Naive thymus-derived CD8-positive, alpha-beta T cell (primary cell): ENCODE measurements at regions not wholly inside any gene's neighbourhood (a gene's known extent, or its start where the extent isn't known, plus 50 kb on each side); places are given as distances from the start of the nearest gene placed in this dataset.

Source experiments
- ATAC-seq, 2 donors: fragments of 150-1000 bp; cut with Tn5 transposase in 1 of 2; sonication (Bioruptor Pico), chemical (Tn5 transposase) in 1 of 2; 1 replicate in 1 of 2; 2 replicates in 1 of 2; pipeline ENCODE4 v1.10.0; 2021; ENCODE audit warnings: mild to moderate bottlenecking in 2 of 2, moderate library complexity in 2 of 2
- POLR2A ChIA-PET: fragments of 350-600 bp; sonication (Branson Sonifier 250); formaldehyde crosslinking; loops from one replicate; lab custom pipeline; 2021; ENCODE audit warnings: antibody characterized with exemption; lab: Charles Lee
- DNase-seq, 10 donors: peaks; one replicate each; pipeline versions ENCODE4 v3.0.0 to v3.0.0-alpha.2; 2020 to 2022
- H3K27ac Mint-ChIP-seq, 10 donors: one replicate each; pipeline ENCODE4 v1.8.0; 2020 to 2022; ENCODE audit warnings: mild to moderate bottlenecking in 10 of 10, mixed read lengths in 10 of 10, moderate library complexity in 4 of 10, inconsistent platforms in 1 of 10
- H3K27me3 Mint-ChIP-seq, 5 donors: one replicate each; pipeline ENCODE4 v1.8.0; 2021 to 2022; ENCODE audit warnings: mixed read lengths in 5 of 5
- H3K36me3 Mint-ChIP-seq, 3 donors: one replicate each; pipeline ENCODE4 v1.8.0; 2020 to 2022; ENCODE audit warnings: mixed read lengths in 3 of 3, mild to moderate bottlenecking in 2 of 3, inconsistent platforms in 1 of 3
- H3K4me1 Mint-ChIP-seq, 4 donors: one replicate each; pipeline ENCODE4 v1.8.0; 2021 to 2022; ENCODE audit warnings: mixed read lengths in 4 of 4
- H3K4me3 Mint-ChIP-seq, 10 donors: one replicate each; pipeline ENCODE4 v1.8.0; 2020 to 2022; ENCODE audit warnings: mild to moderate bottlenecking in 10 of 10, mixed read lengths in 10 of 10, moderate library complexity in 6 of 10, inconsistent platforms in 1 of 10
- H3K9me3 Mint-ChIP-seq, 9 donors: one replicate each; pipeline ENCODE4 v1.8.0; 2020 to 2022; ENCODE audit warnings: mixed read lengths in 9 of 9, mild to moderate bottlenecking in 3 of 9, inconsistent platforms in 1 of 9, moderate library complexity in 1 of 9

DNA sequence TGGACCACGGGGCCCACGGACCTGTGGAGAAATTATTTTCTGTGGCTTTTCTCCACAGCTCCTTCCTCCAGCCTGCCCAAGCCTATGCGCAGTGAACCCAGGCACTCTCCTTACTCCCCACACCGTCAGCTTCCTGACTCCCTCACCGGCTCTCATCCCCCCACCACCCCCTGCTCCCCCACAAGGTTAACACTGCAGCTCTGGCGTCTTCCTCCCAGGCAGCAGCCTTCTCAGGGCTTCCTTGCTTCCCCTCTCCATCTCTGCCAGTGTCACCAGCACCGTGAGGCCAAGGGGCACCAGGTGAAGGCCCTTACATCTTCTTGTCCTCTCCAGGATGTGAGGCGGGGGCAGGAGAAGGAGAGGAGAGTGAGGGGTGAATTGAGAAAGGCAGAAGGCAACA, 168.3 kb upstream of the TLE3 start:
- ATAC-seq (peak in 1 of 2 donors; percentile 33), DNase-seq (peak in 1 of 10 donors; percentile 45)
- peak overlapping the region in 3 of 10 donors; percentile 12 to 81 (median 73) for H3K27ac Mint-ChIP-seq

DNA sequence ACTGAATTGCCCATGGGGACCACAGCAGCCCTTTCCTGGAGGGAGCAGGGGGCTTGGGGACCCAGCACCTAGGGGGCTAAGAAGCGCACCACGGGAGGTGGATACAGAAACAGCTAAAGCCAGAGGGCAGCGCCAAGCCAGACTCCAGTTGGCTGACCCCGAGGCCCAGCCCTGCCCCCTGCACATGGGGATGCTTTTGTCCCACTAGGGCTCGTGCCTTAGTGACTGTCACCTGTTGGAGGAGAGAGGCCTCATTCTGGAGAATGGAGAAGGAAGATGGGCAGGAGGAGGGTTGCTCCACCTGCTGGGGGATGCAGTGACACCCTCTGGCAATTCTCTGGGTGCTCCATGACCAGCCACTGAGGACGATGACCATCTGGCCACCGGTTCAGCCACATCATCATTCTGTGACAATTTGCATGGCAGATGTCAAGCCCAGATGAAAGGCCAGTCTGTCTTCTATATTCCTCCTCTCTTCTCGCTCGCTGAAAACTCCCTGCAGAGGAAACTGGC, 167.8 kb upstream of the TLE3 start:
- Mint-ChIP-seq H3K4me1 (peaks cover 40 to 91% (median 58%) of the 10 kb centered on the region in 4 donors), H3K27ac (peak overlapping the region in 2 of 10 donors; percentile 73 to 81), H3K27me3 (peaks cover 0 to 9% (median 3%) of the 10 kb centered on the region in 5 donors), H3K36me3 (no peaks in the 10 kb centered on the region), H3K9me3 (no peaks in the 10 kb centered on the region), H3K4me3 (peak overlapping the region in 3 of 10 donors; percentile 4 to 45 (median 18))
- ATAC-seq = no peak
- DNase-seq = no peak
- POLR2A ChIA-PET = no interaction called here

More for the DNA sequence above, 168.3 kb upstream of the TLE3 start:
- Mint-ChIP-seq H3K27me3 (peaks cover 0 to 9% (median 3%) of the 10 kb centered on the region in 5 donors), H3K4me3 (peak overlapping the region in 5 of 10 donors; percentile 45 to 70 (median 55)), H3K9me3 (no peaks in the 10 kb centered on the region), H3K36me3 (no peaks in the 10 kb centered on the region), H3K4me1 (peaks cover 38 to 92% (median 56%) of the 10 kb centered on the region in 4 donors)
- POLR2A ChIA-PET = no interaction called here

- no peak for ATAC-seq
- Mint-ChIP-seq H3K9me3 (no peaks in the 10 kb centered on the region), H3K4me3 (peak overlapping the region in 1 of 10 donors; percentile 19), H3K36me3 (no peaks in the 10 kb centered on the region), H3K4me1 (peaks cover 43 to 91% (median 58%) of the 10 kb centered on the region in 4 donors), H3K27me3 (peaks cover 0 to 9% (median 3%) of the 10 kb centered on the region in 5 donors), H3K27ac (no peak overlapping the region)
- POLR2A ChIA-PET = no interaction called here
- DNase-seq = peak in 1 of 10 donors; percentile 62
These were observed 167.2 kb upstream of the TLE3 start for GRCh38 chr15:70264738-70265465.

- ATAC-seq (no peak), DNase-seq (peak in 1 of 10 donors; percentile 38)
- Mint-ChIP-seq H3K4me3 (peak overlapping the region in 1 of 10 donors; percentile 42), H3K27ac (peak overlapping the region in 1 of 10 donors; percentile 41), H3K9me3 (no peaks in the 10 kb centered on the region), H3K27me3 (peaks cover 0 to 9% (median 0%) of the 10 kb centered on the region in 5 donors), H3K36me3 (no peaks in the 10 kb centered on the region), H3K4me1 (peaks cover 45 to 92% (median 62%) of the 10 kb centered on the region in 4 donors)
- POLR2A ChIA-PET = interaction anchor here (0.7 kb wide), 1 partner anchor 722 kb away, joined by 5 read pairs; no protein-coding TSS in a partner anchor
These were observed 166.4 kb upstream of the TLE3 start for GRCh38 chr15:70264014-70264582.

DNA sequence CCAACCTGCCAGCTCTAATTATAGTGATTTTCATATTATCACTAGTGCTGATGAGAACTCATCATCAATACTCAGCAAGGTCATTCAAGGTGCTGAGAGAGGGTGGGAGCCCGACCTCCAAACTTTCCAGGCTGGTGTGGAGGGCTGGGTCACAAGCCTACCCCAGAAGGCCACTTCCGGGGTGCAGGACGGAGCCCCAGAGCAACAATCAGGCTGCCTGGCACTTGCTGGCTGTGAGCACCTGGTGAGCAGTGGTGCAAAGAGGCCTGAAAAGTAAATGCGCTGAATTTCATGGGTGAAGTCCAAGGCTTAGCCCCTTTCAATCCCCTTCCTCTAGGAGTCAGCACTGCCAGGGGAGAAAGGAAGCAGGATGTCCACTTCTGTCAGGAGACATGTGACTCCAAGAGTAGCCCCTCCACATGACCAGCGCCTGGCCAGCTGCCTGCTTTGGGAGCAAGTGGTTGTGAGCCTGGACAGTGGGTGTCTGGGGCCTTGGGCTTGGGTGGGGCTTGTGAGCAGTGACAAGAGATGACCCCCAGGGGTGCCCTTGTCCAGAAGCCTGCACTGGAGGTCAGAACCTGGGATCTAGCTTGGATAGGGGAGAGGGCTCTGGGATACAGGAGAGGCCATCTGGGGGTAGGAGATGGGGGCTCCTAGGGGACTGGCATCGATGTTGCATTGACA, 165.0 kb upstream of the TLE3 start:
- H3K27ac Mint-ChIP-seq = peak overlapping the region in 1 of 10 donors; percentile 75
- POLR2A ChIA-PET = interaction anchor here (1.4 kb wide), 1 partner anchor 10 kb away, joined by 5 read pairs; no protein-coding TSS in a partner anchor
- H3K4me3 Mint-ChIP-seq = no peak overlapping the region
- H3K27me3 Mint-ChIP-seq = peaks cover 0 to 9% (median 0%) of the 10 kb centered on the region in 5 donors
- DNase-seq (no peak), ATAC-seq (no peak)
- peaks cover 57 to 93% (median 73%) of the 10 kb centered on the region in 4 donors for H3K4me1 Mint-ChIP-seq
- no peaks in the 10 kb centered on the region for H3K9me3 Mint-ChIP-seq
- no peaks in the 10 kb centered on the region for H3K36me3 Mint-ChIP-seq

- no peak for ATAC-seq
- H3K4me3 Mint-ChIP-seq = no peak overlapping the region
- no peaks in the 10 kb centered on the region for H3K9me3 Mint-ChIP-seq
- DNase-seq = no peak
- H3K36me3 Mint-ChIP-seq = no peaks in the 10 kb centered on the region
- H3K27ac Mint-ChIP-seq = peak overlapping the region in 4 of 10 donors; percentile 26 to 75 (median 37)
- POLR2A ChIA-PET = interaction anchor here (1.4 kb wide), 1 partner anchor 10 kb away, joined by 5 read pairs; no protein-coding TSS in a partner anchor
- H3K4me1 Mint-ChIP-seq = peaks cover 59 to 93% (median 73%) of the 10 kb centered on the region in 4 donors
- peaks cover 0 to 8% (median 0%) of the 10 kb centered on the region in 5 donors for H3K27me3 Mint-ChIP-seq
These were observed 164.5 kb upstream of the TLE3 start for GRCh38 chr15:70262171-70262570.

GRCh38 chr15:70261083-70261482, 163.4 kb upstream of the TLE3 start:
- H3K4me3 Mint-ChIP-seq = no peak overlapping the region
- H3K27me3 Mint-ChIP-seq = no peaks in the 10 kb centered on the region
- POLR2A ChIA-PET = no interaction called here
- peak overlapping the region in 4 of 10 donors; percentile 33 to 55 (median 38) for H3K27ac Mint-ChIP-seq
- H3K36me3 Mint-ChIP-seq = no peaks in the 10 kb centered on the region
- DNase-seq (no peak), ATAC-seq (no peak)
- no peaks in the 10 kb centered on the region for H3K9me3 Mint-ChIP-seq
- H3K4me1 Mint-ChIP-seq = peaks cover 56 to 89% (median 72%) of the 10 kb centered on the region in 4 donors

GRCh38 chr15:70260580-70260979, 162.9 kb upstream of the TLE3 start:
- peak overlapping the region in 7 of 10 donors; percentile 34 to 94 (median 74) for H3K27ac Mint-ChIP-seq
- H3K9me3 Mint-ChIP-seq = no peaks in the 10 kb centered on the region
- POLR2A ChIA-PET = interaction anchor here (0.9 to 3.6 kb wide), 2 partner anchors 11 to 162 kb away, joined by 3 to 24 read pairs; partner anchors contain the start of gene TLE3
- H3K4me1 Mint-ChIP-seq = peaks cover 58 to 89% (median 71%) of the 10 kb centered on the region in 4 donors
- ATAC-seq (no peak), DNase-seq (no peak)
- H3K36me3 Mint-ChIP-seq = no peaks in the 10 kb centered on the region
- H3K4me3 Mint-ChIP-seq = peak overlapping the region in 2 of 10 donors; percentile 64 to 77
- H3K27me3 Mint-ChIP-seq = no peaks in the 10 kb centered on the region

DNA sequence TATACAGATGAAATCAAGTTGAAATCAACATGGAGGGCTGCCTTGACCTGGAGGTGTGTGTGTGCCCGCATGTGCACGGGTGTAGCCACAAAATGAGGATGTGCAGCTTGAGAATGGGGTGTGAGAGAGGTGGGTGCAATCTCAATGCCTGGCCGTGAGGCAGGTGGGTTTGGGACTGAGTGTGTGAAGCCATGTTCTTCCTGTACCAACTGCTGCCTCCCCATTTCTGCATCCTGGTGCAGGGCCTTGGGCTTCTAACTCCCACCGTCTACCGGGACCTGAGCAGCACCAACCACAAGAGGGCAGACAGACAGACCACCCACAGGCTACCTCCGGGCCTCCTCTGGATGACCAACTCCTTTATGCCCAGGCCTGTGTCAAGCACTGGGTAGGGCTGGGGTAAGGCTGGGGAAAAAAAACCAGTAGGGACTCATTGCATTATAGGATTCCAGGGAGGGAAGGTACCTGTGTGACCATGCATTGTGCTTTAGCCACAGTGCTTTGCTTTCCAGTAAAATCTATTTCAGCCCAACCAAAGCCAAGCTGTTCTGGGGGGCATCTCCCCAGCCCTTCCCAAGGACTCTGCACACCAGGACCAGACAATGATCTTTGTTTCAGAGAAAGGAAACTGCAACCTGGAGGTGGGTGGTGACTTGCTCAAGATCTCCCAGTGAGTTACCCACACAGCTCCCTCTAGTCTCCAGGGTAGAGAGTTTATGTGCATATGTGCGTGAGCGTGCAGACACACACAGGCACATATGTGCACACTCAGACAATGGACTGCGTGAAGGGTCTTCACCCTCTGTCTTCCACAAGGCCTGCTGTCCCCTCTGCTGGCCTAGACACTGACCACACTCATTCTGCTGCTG, 162.2 kb upstream of the TLE3 start:
- ATAC-seq = no peak
- Mint-ChIP-seq H3K4me3 (peak overlapping the region; percentile 64 to 90 (median 76)), H3K36me3 (no peaks in the 10 kb centered on the region), H3K27ac (peak overlapping the region; percentile 34 to 95 (median 91)), H3K9me3 (no peaks in the 10 kb centered on the region), H3K27me3 (no peaks in the 10 kb centered on the region), H3K4me1 (peaks cover 55 to 84% (median 71%) of the 10 kb centered on the region in 4 donors)
- POLR2A ChIA-PET = interaction anchor here (0.9 to 3.6 kb wide), 5 partner anchors 11 to 792 kb away, joined by 3 to 24 read pairs (median 3); partner anchors contain the start of gene TLE3
- peak in 1 of 10 donors; percentile 15 for DNase-seq

- Mint-ChIP-seq H3K4me1 (peaks cover 55 to 78% (median 70%) of the 10 kb centered on the region in 4 donors), H3K36me3 (no peaks in the 10 kb centered on the region), H3K4me3 (peak overlapping the region; percentile 67 to 90 (median 78)), H3K27ac (peak overlapping the region; percentile 78 to 95 (median 92)), H3K9me3 (no peaks in the 10 kb centered on the region), H3K27me3 (no peaks in the 10 kb centered on the region)
- peak; percentile 72 to 75 for ATAC-seq
- DNase-seq = peak in 9 of 10 donors; percentile 39 to 82 (median 59)
- POLR2A ChIA-PET = interaction anchor here (0.8 to 3.6 kb wide), 7 partner anchors 9 to 791 kb away, joined by 3 to 24 read pairs (median 3); partner anchors contain the start of gene TLE3
These were observed 161.3 kb upstream of the TLE3 start for GRCh38 chr15:70259028-70259424.

DNA sequence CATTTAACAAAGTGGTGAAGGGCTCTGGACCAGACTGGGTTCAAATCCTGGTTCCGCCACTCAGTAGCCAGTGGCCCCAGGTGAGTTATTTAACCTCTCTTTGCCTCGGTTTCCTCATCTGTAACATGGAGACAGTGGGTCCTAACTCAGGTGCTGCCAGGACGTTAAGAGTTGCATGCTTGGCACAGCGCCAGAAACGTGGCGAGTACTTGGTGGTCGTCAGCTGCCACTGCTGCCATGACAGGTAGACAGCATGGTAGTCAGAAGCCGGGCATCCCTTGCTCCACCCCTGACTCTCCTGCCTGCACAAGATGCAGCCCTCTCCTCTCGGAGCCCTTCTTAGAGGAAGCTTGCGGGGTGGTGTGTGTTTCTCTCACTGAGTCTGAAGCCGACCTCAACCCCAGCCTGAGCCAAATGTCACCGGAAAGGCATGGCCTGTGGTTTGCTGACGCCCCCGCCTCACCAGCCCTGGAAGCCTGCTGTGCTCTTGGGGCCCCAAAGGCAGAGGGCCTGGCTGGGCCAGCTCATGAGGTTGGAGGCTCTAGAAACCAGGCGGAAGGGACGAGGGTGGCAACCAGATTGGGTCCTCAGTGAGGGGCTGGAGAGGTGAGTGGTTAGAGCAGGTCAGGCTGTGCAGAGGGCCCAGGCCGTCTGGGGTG, 160.8 kb upstream of the TLE3 start:
- POLR2A ChIA-PET = interaction anchor here (0.8 to 3.6 kb wide), 7 partner anchors 10 to 790 kb away, joined by 3 to 24 read pairs (median 3); partner anchors contain the start of gene TLE3
- H3K4me3 Mint-ChIP-seq = peak overlapping the region; percentile 67 to 90 (median 78)
- H3K4me1 Mint-ChIP-seq = peaks cover 55 to 83% (median 68%) of the 10 kb centered on the region in 4 donors
- H3K27ac Mint-ChIP-seq = peak overlapping the region; percentile 78 to 95 (median 92)
- H3K27me3 Mint-ChIP-seq = no peaks in the 10 kb centered on the region
- ATAC-seq = peak; percentile 82 to 85
- DNase-seq = peak; percentile 23 to 84 (median 62)
- H3K9me3 Mint-ChIP-seq = no peaks in the 10 kb centered on the region
- no peaks in the 10 kb centered on the region for H3K36me3 Mint-ChIP-seq
